Adipocyte (in vitro differentiated cells): ENCODE measurements at regions not wholly inside any gene's neighbourhood (a gene's known extent, or its start where the extent isn't known, plus 50 kb on each side); places are given as distances from the start of the nearest gene placed in this dataset.
A peak's percentile ranks its signal among the peaks of the same experiment; 100 is the strongest.

Experiments
- DNase-seq: peaks from one replicate; pipeline ENCODE4 v3.0.0-alpha.2; 2015; ENCODE audit warnings: low read depth
- H3K27me3 ChIP-seq: replicated peaks from 2 replicates; pipeline ENCODE4 v1.7.0; 2013; ENCODE audit warnings: mild to moderate bottlenecking, low read length, moderate library complexity; ENCODE audit not compliant: control insufficient read depth, insufficient read depth
- H3K36me3 ChIP-seq: 2 replicates; pipeline ENCODE4 v1.7.0; 2013; ENCODE audit warnings: low read length, mild to moderate bottlenecking, moderate library complexity; ENCODE audit not compliant: control insufficient read depth, insufficient read depth, severe bottlenecking
- H3K4me1 ChIP-seq: 2 replicates; pipeline ENCODE4 v1.7.0; 2013; ENCODE audit warnings: mild to moderate bottlenecking, low read length, moderate library complexity; ENCODE audit not compliant: control insufficient read depth, insufficient read depth
- H3K4me3 ChIP-seq: 2 replicates; pipeline ENCODE4 v1.7.0; 2013; ENCODE audit warnings: mild to moderate bottlenecking, low read length, moderate library complexity
- H3K9ac ChIP-seq: 2 replicates; pipeline ENCODE4 v1.7.0; 2013; ENCODE audit warnings: mild to moderate bottlenecking, low read length, moderate library complexity
- H3K9me3 ChIP-seq: 2 replicates; pipeline ENCODE4 v1.7.0; 2013; ENCODE audit warnings: mild to moderate bottlenecking, low read length, moderate library complexity; ENCODE audit not compliant: control insufficient read depth

DNA sequence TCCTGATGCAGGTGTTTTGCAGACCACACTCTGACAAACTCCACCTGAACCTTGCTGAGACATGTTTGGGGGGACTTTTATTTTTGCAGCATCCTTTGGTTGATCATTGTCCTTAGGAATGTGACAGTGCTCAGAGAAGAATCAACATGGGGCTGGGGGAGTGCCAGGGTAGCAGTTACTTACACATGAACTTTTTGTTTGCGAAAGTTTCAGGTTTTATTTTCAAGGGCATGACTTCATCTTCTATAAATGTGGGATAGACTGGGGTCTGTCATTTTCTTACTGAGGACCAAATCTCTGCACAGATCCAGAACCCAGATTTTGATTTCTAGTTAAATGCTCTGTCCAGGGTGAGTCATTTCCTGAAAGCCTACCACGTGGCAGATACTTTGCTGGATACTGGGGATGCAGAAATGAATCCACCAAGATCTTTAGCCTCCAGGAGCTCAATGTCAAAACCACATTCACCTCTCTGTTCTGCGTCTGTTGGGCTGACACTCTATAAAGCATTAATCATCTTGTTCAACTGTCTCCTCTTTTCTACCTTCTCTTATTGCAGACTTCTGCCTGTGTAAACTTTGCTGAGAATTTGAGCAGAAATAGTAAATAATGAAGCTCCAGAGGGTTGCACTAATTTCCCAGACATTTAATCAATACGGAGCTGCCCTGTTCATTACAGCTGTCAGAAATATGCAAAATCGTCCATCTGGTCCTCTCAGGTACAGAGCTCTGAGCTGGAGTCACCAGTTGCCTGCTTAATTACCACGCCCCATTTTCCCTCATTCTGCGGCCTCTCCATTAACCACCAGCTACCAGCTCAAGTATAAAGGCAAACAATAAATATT, 387.9 kb downstream of the MIAT start:
- no peaks in the 10 kb centered on the region for H3K4me1 ChIP-seq
- H3K9ac ChIP-seq = no peak overlapping the region

DNA sequence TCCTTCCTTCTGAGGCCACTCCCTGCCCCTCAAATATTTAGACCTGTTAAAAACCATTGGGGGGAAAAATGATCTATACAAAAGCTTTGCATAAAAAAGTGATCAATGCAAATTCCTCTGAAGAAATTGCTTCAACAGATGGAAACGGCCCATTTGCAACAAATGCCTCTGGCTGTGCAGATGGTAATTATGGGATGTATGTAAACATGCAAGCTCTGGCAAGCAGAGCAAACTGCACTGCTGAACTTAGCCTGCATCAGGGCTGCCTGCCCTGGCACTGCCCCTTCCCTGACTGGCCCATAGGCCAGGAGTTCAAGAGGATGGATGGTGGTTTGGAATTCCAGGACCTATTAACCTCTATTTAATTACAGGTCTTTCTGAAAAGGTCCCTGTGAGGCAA, 388.7 kb downstream of the MIAT start:
- no peak overlapping the region for H3K4me3 ChIP-seq
- no peak for DNase-seq
- no peaks in the 10 kb centered on the region for H3K36me3 ChIP-seq
- peaks cover 23% of the 10 kb centered on the region for H3K27me3 ChIP-seq
- H3K4me1 ChIP-seq = no peaks in the 10 kb centered on the region
- H3K9me3 ChIP-seq = peaks cover 4% of the 10 kb centered on the region
- no peak overlapping the region for H3K9ac ChIP-seq

More for the DNA sequence above, 387.9 kb downstream of the MIAT start:
- peaks cover 4% of the 10 kb centered on the region for H3K9me3 ChIP-seq
- peaks cover 25% of the 10 kb centered on the region for H3K27me3 ChIP-seq
- peak; percentile 27 for DNase-seq
- H3K36me3 ChIP-seq = no peaks in the 10 kb centered on the region
- H3K4me3 ChIP-seq = no peak overlapping the region

DNA sequence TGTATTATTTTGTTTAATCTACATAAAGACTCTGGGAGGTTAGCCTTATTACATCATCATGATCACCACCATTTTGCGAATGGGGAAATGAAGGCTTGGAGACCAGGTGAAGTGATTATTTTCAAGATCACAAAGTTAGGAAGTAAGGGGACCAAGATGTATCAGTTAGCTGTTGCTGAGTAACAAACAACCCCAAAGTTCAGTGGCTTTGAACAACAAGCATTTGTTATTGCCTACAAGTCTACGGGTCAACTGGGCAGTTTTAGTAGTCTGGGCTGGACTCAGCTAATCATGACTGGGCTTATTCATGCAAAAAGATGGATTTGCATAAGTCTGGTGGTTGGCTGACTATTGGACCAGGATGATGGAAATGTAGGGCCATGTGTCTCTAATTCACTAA, 389.2 kb downstream of the MIAT start:
- Histone ChIP-seq H3K4me3 (no peak overlapping the region), H3K27me3 (peaks cover 26% of the 10 kb centered on the region), H3K36me3 (no peaks in the 10 kb centered on the region), H3K4me1 (no peaks in the 10 kb centered on the region), H3K9ac (no peak overlapping the region), H3K9me3 (peaks cover 4% of the 10 kb centered on the region)
- no peak for DNase-seq

DNA sequence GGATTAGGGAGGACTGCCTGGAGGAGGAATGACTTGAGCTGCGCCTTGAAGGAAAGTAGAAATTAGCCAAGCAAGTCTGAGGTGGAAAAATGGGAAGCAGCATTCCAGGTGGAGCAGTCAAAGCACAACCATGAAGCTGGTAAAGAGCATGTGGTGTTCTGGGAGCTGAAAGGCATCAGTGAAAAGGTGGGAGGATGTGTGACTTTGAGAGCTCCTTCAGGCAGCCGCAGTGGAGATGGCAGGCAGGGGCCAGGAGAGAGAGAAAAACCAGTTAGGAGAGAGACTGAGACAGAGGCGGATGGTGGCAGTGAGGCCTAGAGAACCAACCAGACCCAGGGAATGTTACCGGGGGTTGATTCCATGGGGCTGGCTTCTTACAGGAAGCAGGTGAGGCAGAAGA, 393.4 kb downstream of the MIAT start:
- Histone ChIP-seq H3K9me3 (peaks cover 4% of the 10 kb centered on the region), H3K27me3 (peaks cover 34% of the 10 kb centered on the region), H3K9ac (no peak overlapping the region), H3K4me1 (no peaks in the 10 kb centered on the region), H3K4me3 (no peak overlapping the region), H3K36me3 (no peaks in the 10 kb centered on the region)
- DNase-seq = no peak

DNA sequence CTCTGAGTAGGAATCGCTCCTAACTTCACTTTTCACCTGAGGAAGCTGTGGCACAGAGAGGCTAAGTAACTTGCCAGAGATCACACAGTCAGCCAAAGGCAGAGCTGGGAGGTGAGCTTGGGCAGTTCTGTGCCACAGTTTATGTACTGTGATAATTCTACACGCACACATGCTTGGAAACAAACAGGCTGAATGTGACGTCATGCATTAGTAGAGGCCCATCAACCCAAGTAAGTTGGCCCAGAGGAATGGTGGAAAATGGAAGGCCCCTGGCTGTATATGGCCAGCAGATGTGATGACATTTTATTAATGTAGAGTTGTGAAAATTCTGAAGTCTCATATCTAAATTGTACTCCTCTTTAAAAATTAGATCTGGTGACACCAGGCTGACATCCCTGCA, 394.0 kb downstream of the MIAT start:
- Histone ChIP-seq H3K4me3 (no peak overlapping the region), H3K9me3 (peaks cover 4% of the 10 kb centered on the region), H3K9ac (no peak overlapping the region), H3K36me3 (no peaks in the 10 kb centered on the region), H3K27me3 (peaks cover 36% of the 10 kb centered on the region), H3K4me1 (no peaks in the 10 kb centered on the region)
- no peak for DNase-seq

DNA sequence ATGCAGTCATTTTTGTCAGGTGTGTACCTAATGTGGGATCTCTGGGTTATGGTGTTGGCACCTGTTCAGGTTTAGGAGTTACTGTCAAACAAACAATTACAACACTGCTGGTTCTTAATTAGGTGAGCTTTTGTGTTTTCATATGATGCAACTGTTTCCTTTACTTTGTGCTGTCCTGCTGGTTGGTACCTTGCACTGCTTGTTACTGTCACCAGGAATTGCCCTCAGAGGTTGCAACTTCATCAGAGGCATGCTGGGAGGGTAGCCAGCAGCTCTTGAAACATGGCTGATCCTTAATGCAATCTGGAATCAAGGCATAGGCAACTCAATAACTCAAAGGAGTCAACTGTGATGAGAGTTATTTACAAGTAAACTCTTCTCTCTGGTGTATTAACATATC, 400.3 kb downstream of the MIAT start:
- Histone ChIP-seq H3K4me1 (no peaks in the 10 kb centered on the region), H3K36me3 (no peaks in the 10 kb centered on the region), H3K9me3 (peaks cover 2% of the 10 kb centered on the region), H3K9ac (no peak overlapping the region), H3K27me3 (peaks cover 54% of the 10 kb centered on the region), H3K4me3 (no peak overlapping the region)
- DNase-seq = no peak

DNA sequence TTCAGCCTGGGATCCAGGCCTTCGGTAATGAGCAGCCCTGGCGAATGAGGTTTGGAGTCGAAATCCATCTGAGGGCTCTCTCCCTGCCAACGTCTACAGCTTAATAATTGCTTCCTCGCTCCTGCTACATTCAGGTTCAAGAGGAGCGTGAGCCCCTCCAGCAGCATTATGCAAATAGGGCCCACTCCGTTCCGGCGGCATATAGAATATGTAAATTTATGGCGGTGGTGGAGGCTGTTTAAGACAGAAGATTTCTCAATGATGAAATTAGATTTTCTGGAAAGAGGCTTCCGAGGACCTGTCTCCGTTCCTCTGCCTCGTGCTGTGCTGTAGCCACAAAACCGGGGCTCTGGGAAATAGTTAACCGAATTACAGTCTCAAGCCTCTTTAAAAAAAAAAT, 402.8 kb downstream of the MIAT start:
- Histone ChIP-seq H3K4me1 (no peaks in the 10 kb centered on the region), H3K36me3 (no peaks in the 10 kb centered on the region), H3K9me3 (peaks cover 5% of the 10 kb centered on the region), H3K4me3 (no peak overlapping the region), H3K27me3 (peaks cover 61% of the 10 kb centered on the region), H3K9ac (no peak overlapping the region)
- DNase-seq = no peak

DNA sequence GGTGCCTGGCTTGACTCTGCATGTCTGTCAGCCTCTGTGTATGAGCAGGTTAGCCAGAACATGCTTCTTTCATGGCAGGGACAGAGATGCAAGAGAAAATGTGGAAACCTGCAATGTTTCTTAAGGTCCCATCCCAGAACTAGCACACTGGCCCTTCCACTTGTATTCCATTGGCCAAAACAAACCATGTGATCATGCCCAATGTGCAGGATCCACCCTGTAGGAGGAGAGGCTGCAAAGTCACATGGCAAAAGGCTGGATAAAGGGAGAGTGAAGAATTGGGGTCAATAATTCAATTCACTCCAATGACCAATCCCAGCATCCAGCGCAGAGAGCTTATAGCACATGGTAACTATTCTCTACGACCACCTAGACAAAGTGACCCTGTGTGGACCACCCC, 405.5 kb downstream of the MIAT start:
- H3K36me3 ChIP-seq = no peaks in the 10 kb centered on the region
- DNase-seq = no peak
- peaks cover 5% of the 10 kb centered on the region for H3K9me3 ChIP-seq
- H3K9ac ChIP-seq = no peak overlapping the region
- H3K4me1 ChIP-seq = no peaks in the 10 kb centered on the region
- no peak overlapping the region for H3K4me3 ChIP-seq
- peaks cover 70% of the 10 kb centered on the region for H3K27me3 ChIP-seq

DNA sequence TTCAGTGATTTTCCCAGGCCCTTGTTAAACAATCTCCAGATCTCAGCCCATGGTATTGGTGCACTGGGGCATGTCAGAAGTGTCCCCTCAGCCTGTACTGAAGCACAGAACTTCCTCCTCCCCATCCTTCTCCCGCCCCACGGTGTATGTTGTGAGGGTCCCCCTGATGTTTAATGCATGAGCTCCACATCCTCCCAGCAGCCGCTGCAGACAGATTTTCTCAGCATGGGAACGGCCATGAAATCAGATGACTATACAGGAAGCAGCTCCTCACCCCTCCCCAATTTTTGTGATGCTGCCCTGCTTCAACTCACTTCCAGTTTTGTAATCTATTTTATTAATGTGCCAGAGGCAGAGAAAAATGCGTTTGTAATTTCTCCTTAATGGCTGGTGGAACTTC, 406.0 kb downstream of the MIAT start:
- no peak for DNase-seq
- no peaks in the 10 kb centered on the region for H3K36me3 ChIP-seq

DNA sequence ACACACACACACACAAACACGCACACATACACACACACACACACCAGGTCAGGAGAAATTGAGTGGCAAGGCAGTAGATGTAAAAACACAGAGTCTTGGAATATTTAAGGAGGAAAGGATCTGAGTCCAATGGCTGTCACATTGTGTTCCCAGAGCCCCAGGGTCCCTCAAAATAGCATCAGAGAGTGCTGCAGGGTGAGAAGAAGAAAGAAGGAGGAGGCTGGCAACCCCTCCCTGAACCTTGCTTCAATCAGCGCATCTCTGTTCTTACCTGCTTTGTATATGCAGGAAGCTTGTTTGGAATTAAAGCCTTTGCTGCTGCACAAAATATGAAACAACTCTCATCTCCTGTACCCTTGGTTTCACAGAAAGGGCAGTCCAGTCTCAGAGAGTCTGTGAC, 406.5 kb downstream of the MIAT start:
- Histone ChIP-seq H3K9ac (no peak overlapping the region), H3K36me3 (no peaks in the 10 kb centered on the region), H3K27me3 (peaks cover 62% of the 10 kb centered on the region), H3K4me1 (no peaks in the 10 kb centered on the region), H3K4me3 (no peak overlapping the region), H3K9me3 (peaks cover 5% of the 10 kb centered on the region)
- DNase-seq = no peak

More for the DNA sequence above, 406.0 kb downstream of the MIAT start:
- no peak overlapping the region for H3K4me3 ChIP-seq
- peaks cover 65% of the 10 kb centered on the region for H3K27me3 ChIP-seq
- no peaks in the 10 kb centered on the region for H3K4me1 ChIP-seq
- no peak overlapping the region for H3K9ac ChIP-seq
- H3K9me3 ChIP-seq = peaks cover 5% of the 10 kb centered on the region

DNA sequence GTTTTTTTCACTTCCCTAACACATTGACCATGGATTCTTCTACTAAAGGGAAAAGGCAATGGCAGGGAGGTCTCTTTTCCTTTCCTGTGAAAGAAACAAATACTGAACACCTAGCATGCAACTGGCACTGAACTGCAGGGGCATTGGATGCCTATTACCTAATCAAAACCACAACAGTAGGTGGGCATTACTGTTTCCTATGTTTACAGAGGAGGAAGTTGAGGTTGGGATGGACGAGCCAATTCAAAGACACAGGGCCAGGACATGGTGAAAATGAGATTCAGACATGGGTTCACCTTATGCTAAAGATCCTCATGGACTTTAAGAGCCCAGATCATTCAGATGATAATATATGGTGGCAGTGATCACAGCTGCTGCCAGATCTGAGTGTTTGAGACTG, 407.0 kb downstream of the MIAT start:
- Histone ChIP-seq H3K27me3 (peaks cover 62% of the 10 kb centered on the region), H3K9ac (no peak overlapping the region)
- DNase-seq = no peak

DNA sequence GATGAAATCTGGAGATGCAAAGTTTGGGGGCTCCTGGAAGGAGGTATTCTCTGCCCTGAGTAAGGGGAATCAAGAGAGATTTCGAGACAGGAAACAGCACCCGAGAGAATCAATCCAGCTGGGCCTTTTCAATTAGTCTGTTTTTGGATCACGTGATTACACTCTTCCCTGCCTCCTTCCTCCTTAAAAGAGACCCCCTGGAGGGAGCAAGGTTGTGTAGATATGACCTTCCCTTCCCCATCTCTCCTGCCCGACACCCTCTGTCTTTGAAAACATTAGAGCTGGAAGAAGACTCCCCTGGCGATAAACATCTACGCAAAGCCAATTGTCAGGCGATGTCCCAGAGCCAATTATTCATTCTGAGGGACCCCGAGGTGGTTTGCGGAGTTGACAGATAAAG, 407.9 kb downstream of the MIAT start:
- Histone ChIP-seq H3K4me1 (no peaks in the 10 kb centered on the region), H3K36me3 (no peaks in the 10 kb centered on the region), H3K4me3 (no peak overlapping the region), H3K27me3 (peaks cover 62% of the 10 kb centered on the region), H3K9me3 (peaks cover 5% of the 10 kb centered on the region), H3K9ac (no peak overlapping the region)
- no peak for DNase-seq

More for the DNA sequence above, 407.0 kb downstream of the MIAT start:
- peaks cover 5% of the 10 kb centered on the region for H3K9me3 ChIP-seq
- no peak overlapping the region for H3K4me3 ChIP-seq
- no peaks in the 10 kb centered on the region for H3K36me3 ChIP-seq
- H3K4me1 ChIP-seq = no peaks in the 10 kb centered on the region
